Tibial nerve (tissue), 4 donors: ENCODE measurements at regions not wholly inside any gene's neighbourhood (a gene's known extent, or its start where the extent isn't known, plus 50 kb on each side); places are given as distances from the start of the nearest gene placed in this dataset.

ENCODE experiments used
- DNase-seq, 2 donors: peaks; one replicate each; pipeline ENCODE4 v3.0.0-alpha.2; 2019; ENCODE audit warnings: low spot score in 2 of 2
- H3K27ac ChIP-seq, 4 donors: fragments of 200-600 bp; sonication (generic) in 3 of 4; one replicate each; pipeline ENCODE4 v1.5.1; 2017 to 2019; ENCODE audit warnings: mild to moderate bottlenecking in 1 of 4
- H3K27me3 ChIP-seq, 2 donors: fragments of 200-600 bp; sonication (generic) in 1 of 2; one replicate each; pipeline versions ENCODE4 v1.5.1 to v1.6.0; 2017 to 2019
- H3K36me3 ChIP-seq, 3 donors: fragments of 200-600 bp; sonication (generic); one replicate each; pipeline ENCODE4 v1.5.1; 2018 to 2019
- H3K4me1 ChIP-seq, 4 donors: fragments of 200-600 bp; sonication (generic) in 3 of 4; one replicate each; pipeline ENCODE4 v1.5.1; 2017 to 2019
- H3K4me3 ChIP-seq, 4 donors: fragments of 200-600 bp; sonication (generic) in 3 of 4; one replicate each; pipeline ENCODE4 v1.5.1; 2017 to 2019; ENCODE audit warnings: mild to moderate bottlenecking in 1 of 4, moderate library complexity in 1 of 4
- H3K9me3 ChIP-seq, 4 donors: fragments of 200-600 bp; sonication (generic) in 3 of 4; one replicate each; pipeline ENCODE4 v1.5.1; 2017 to 2019
- EP300 ChIP-seq, 2 donors: sonication (generic); formaldehyde crosslinking; IDR thresholded peaks; one replicate each; pipeline ENCODE4 v1.6.1; 2017; ENCODE audit warnings: antibody characterized with exemption in 2 of 2, mild to moderate bottlenecking in 1 of 2
- POLR2A ChIP-seq, 2 donors: fragments of 450-650 bp; IDR thresholded peaks; one replicate each; pipeline ENCODE4 v1.6.1; 2017; ENCODE audit warnings: antibody characterized with exemption in 2 of 2, mild to moderate bottlenecking in 2 of 2, moderate library complexity in 2 of 2
- WGBS, 2 donors: methylation state at CpG; one replicate each; pipeline ENCODE4 v1.1.5; 2018; 5-methylcytosine and 5-hydroxymethylcytosine counted together
- TF ChIP-seq, protein P1 (sequence below), 5 experiments: fragments of 200-600 bp in 3 of 5; fragments of 450-650 bp in 2 of 5; sonication (generic) in 3 of 5; IDR thresholded peaks; one replicate each; pipeline ENCODE4 v1.5.1; 2016 to 2019; ENCODE audit warnings: antibody characterized with exemption in 5 of 5, mild to moderate bottlenecking in 3 of 5, moderate library complexity in 2 of 5

DNA sequence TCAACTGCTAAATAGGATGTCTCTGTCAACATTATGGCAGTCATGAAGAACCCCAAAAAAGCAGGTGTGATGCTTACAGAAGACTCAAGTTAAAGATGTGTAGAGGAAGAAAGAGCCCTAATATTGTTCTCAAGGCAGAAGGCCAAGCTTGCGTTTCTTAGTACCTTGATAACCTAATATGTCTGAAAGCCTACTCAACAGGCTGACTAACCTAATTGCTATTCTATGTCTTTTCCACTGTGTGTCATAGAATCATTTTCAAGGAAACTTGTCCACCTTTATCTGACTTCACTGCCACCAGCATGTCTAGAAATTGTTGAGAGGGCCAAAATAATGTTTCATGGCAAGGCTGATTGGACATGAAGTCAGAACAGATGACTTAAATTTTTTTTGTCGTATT lies 373.2 kb downstream of the BTG1 start:
- DNase-seq: no peak
- TF ChIP-seq POLR2A (IDR thresholded peaks at IDR 0.05) (no peak), EP300 (IDR thresholded peaks at IDR 0.05) (no peak)
- TF ChIP-seq, protein P1, sequence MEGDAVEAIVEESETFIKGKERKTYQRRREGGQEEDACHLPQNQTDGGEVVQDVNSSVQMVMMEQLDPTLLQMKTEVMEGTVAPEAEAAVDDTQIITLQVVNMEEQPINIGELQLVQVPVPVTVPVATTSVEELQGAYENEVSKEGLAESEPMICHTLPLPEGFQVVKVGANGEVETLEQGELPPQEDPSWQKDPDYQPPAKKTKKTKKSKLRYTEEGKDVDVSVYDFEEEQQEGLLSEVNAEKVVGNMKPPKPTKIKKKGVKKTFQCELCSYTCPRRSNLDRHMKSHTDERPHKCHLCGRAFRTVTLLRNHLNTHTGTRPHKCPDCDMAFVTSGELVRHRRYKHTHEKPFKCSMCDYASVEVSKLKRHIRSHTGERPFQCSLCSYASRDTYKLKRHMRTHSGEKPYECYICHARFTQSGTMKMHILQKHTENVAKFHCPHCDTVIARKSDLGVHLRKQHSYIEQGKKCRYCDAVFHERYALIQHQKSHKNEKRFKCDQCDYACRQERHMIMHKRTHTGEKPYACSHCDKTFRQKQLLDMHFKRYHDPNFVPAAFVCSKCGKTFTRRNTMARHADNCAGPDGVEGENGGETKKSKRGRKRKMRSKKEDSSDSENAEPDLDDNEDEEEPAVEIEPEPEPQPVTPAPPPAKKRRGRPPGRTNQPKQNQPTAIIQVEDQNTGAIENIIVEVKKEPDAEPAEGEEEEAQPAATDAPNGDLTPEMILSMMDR (IDR thresholded peaks at IDR 0.05): no peak
- Histone ChIP-seq H3K4me1 (peaks cover 0 to 9% (median 3%) of the 10 kb centered on the region in 4 donors), H3K4me3 (no peak overlapping the region), H3K27me3 (no peaks in the 10 kb centered on the region), H3K9me3 (no peaks in the 10 kb centered on the region), H3K36me3 (no peaks in the 10 kb centered on the region), H3K27ac (no peak overlapping the region)
- 95% methylated on average over 2 of the region's 2 CpGs for WGBS, 2 donors

- 67 to 92% methylated on average over 2 of the region's 2 CpGs for WGBS, 2 donors
- no peak overlapping the region for H3K4me3 ChIP-seq
- peaks cover 0 to 8% (median 2%) of the 10 kb centered on the region in 4 donors for H3K4me1 ChIP-seq
- H3K36me3 ChIP-seq: no peaks in the 10 kb centered on the region
- TF ChIP-seq POLR2A (IDR thresholded peaks at IDR 0.05) (no peak), EP300 (IDR thresholded peaks at IDR 0.05) (no peak)
- TF ChIP-seq, protein P1 (IDR thresholded peaks at IDR 0.05): no peak
- DNase-seq: no peak
- H3K27me3 ChIP-seq: no peaks in the 10 kb centered on the region
- H3K27ac ChIP-seq: no peak overlapping the region
- no peaks in the 10 kb centered on the region for H3K9me3 ChIP-seq
Measured at GRCh38 chr12:91769736-91770135, 375.9 kb downstream of the BTG1 start.

DNA sequence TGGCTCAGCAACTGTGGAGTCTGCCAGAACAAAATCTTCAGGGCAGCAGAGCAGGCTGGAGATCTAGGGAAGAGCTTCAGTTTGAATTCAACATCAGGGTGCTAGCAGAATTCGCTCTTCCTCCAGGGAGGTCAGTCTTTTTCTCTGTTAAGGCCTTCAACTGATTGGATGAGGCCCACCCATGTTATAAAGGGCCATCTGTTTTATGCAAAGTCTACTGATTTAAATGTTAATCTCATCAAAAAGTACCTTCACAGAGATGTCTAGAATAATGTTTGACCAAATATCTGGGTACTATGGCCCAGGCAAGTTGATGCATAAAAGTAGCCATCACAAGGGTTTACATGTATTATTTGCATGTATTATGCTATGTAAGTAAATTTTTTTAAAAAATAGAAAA lies 378.4 kb downstream of the BTG1 start:
- no peaks in the 10 kb centered on the region for H3K4me1 ChIP-seq
- 86 to 100% methylated on average over 1 of the region's 1 CpG for WGBS, 2 donors
- H3K9me3 ChIP-seq: no peaks in the 10 kb centered on the region
- H3K36me3 ChIP-seq: no peaks in the 10 kb centered on the region
- no peak overlapping the region for H3K4me3 ChIP-seq
- no peaks in the 10 kb centered on the region for H3K27me3 ChIP-seq
- no peak for TF ChIP-seq EP300 (IDR thresholded peaks at IDR 0.05)
- TF ChIP-seq, protein P1 (IDR thresholded peaks at IDR 0.05): no peak
- TF ChIP-seq POLR2A (IDR thresholded peaks at IDR 0.05): no peak
- H3K27ac ChIP-seq: no peak overlapping the region
- no peak for DNase-seq

- TF ChIP-seq POLR2A (IDR thresholded peaks at IDR 0.05) (no peak), EP300 (IDR thresholded peaks at IDR 0.05) (no peak)
- TF ChIP-seq, protein P1 (IDR thresholded peaks at IDR 0.05): no peak
- no peak for DNase-seq
- Histone ChIP-seq H3K27me3 (no peaks in the 10 kb centered on the region), H3K4me1 (no peaks in the 10 kb centered on the region), H3K36me3 (no peaks in the 10 kb centered on the region), H3K4me3 (no peak overlapping the region), H3K9me3 (no peaks in the 10 kb centered on the region), H3K27ac (no peak overlapping the region)
- WGBS, 2 donors: 48 to 60% methylated on average over 1 of the region's 1 CpG
Measured at GRCh38 chr12:91766454-91766853, 379.2 kb downstream of the BTG1 start.

- Histone ChIP-seq H3K4me3 (no peak overlapping the region), H3K36me3 (no peaks in the 10 kb centered on the region), H3K27ac (no peak overlapping the region), H3K4me1 (no peaks in the 10 kb centered on the region), H3K9me3 (peaks cover 0 to 4% (median 2%) of the 10 kb centered on the region in 4 donors), H3K27me3 (no peaks in the 10 kb centered on the region)
- TF ChIP-seq, protein P1 (IDR thresholded peaks at IDR 0.05): no peak
- no peak for TF ChIP-seq POLR2A (IDR thresholded peaks at IDR 0.05)
- no peak for DNase-seq
- WGBS, 2 donors: 69% methylated on average over 5 of the region's 5 CpGs
Measured at GRCh38 chr12:91763654-91764370, 381.8 kb downstream of the BTG1 start.
